ENCODE measurements at regions not wholly inside any gene's neighbourhood (a gene's known extent, or its start where the extent isn't known, plus 50 kb on each side); places are given as distances from the start of the nearest gene placed in this dataset.
"Not testable (repeated sequence)": the region's sequence is repeated elsewhere in the genome, so short reads cannot be mapped to it uniquely, and the experiment has no call there.

DNA sequence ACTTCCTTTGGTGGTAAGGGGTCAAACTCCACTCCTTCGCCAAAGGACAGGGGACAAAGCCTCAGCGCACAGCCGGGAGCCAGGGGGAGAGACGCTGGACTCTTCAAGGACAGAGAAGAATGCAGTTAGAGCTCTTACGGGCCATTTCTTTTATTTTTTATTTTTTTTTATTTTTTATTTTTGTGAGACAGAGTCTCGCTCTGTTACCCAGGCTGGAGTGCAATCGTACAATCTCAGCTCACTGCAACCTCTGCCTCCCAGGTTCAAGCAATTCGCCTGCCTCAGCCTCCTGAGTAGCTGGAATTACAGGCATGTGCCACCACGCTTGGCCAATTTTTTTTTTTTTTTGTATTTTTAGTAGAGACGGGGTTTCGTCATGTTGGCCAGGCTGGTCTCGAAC, 93.2 kb upstream of the RPH3AL start, which contains the start of gene RFLNB:
RFLNB (minus strand) TSS at position 101 of the 400 bp plus-strand sequence.
- H3K27ac Mint-ChIP-seq = peak within 1 kb of the TSS in 8 of 9 donors; percentile 50 to 91 (median 72)
- peaks cover 0 to 52% (median 15%) of the 10 kb centered on the region in 3 experiments for H3K36me3 ChIP-seq (ENCODE audit: control insufficient read depth in 2 of 3, insufficient read depth in 3 of 3, low read length in 3 of 3)
- CTCF ChIA-PET = interaction anchor here (0.6 to 0.8 kb wide), 2 partner anchors 8 to 9 kb away, joined by 3 to 6 read pairs; no protein-coding TSS in a partner anchor

DNA sequence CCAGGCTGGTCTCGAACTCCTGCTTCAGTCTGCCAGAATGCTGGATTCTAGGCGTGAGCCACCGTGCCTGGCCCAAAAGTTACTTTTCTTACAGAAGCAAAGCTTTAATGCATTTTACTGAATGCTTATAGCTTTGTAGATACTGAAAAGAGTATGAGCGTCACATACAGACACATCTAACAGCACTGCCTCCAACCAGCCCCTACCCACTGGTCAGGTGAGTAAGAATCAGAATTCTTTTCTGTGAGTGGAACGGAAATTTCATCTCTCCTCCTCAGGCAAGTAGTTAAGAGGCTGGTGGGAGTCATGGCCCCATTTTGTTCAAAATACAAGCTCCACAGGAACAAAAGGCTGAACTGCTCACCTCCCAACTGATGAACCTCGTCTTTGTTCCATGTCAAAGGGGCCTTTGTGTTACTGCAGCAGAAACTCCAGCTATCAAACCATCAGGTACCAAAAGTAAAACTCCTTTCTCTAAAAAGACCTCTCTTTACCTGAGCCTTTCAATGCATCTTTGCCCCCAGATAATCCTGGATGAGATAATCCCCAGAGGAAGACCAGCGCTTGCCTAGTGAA, 92.4 kb upstream of the RPH3AL start:
- no peaks in the 10 kb centered on the region for H3K9me3 ChIP-seq (ENCODE audit: control insufficient read depth in 2 of 3, low read length in 3 of 3)
- H3K27me3 Mint-ChIP-seq = no peaks in the 10 kb centered on the region
- ChIA-PET POLR2A (interaction anchor here (0.7 to 1.3 kb wide), 5 partner anchors 25 to 49 kb away, joined by 3 to 5 read pairs (median 3); no protein-coding TSS in a partner anchor), CTCF (interaction anchor here (0.6 to 1.2 kb wide), 4 partner anchors 33 to 227 kb away, joined by 3 read pairs; no protein-coding TSS in a partner anchor)
- no peaks in the 10 kb centered on the region for H3K27me3 ChIP-seq (ENCODE audit: control insufficient read depth in 2 of 2, insufficient read depth in 2 of 2, low read length in 2 of 2)
- DNase-seq (no peak), ATAC-seq (no peak)
- peaks cover 0 to 35% (median 8%) of the 10 kb centered on the region in 5 donors for H3K36me3 Mint-ChIP-seq
- peak overlapping the region; percentile 56 for H3K27ac ChIP-seq (ENCODE audit: low read depth, low read length)
- H3K36me3 ChIP-seq (ENCODE audit: control insufficient read depth in 2 of 3, insufficient read depth in 3 of 3, low read length in 3 of 3) = peaks cover 0 to 58% (median 15%) of the 10 kb centered on the region in 3 experiments
- peak overlapping the region in 1 of 10 donors; percentile 15 for H3K4me3 Mint-ChIP-seq
- no peaks in the 10 kb centered on the region for H3K9me3 Mint-ChIP-seq
- peak overlapping the region in 7 of 9 donors; percentile 10 to 83 (median 60) for H3K27ac Mint-ChIP-seq
- peaks cover 3 to 26% of the 10 kb centered on the region in 2 donors for H3K4me1 ChIP-seq (ENCODE audit: control insufficient read depth in 2 of 2, insufficient read depth in 2 of 2, low read length in 2 of 2)
- peaks cover 19 to 49% (median 33%) of the 10 kb centered on the region in 7 donors for H3K4me1 Mint-ChIP-seq
- H3K4me3 ChIP-seq (ENCODE audit: low read length) = no peak overlapping the region
- intact Hi-C loops (cut with micrococcal nuclease) = no loop called here

More for the DNA sequence above, 93.2 kb upstream of the RPH3AL start, which contains the start of gene RFLNB:
- H3K27me3 ChIP-seq (ENCODE audit: control insufficient read depth in 2 of 2, insufficient read depth in 2 of 2, low read length in 2 of 2); H3K9me3 ChIP-seq (ENCODE audit: control insufficient read depth in 2 of 3, low read length in 3 of 3); H3K4me3 ChIP-seq (ENCODE audit: low read length); H3K27me3 Mint-ChIP-seq; H3K9me3 Mint-ChIP-seq; ATAC-seq; intact Hi-C loops (cut with micrococcal nuclease); DNase-seq: not testable (repeated sequence)
- Mint-ChIP-seq H3K4me3 (peak within 1 kb of the TSS in 9 of 10 donors; percentile 13 to 84 (median 53)), H3K4me1 (peaks cover 16 to 49% (median 28%) of the 10 kb centered on the region in 7 donors), H3K36me3 (peaks cover 0 to 30% (median 4%) of the 10 kb centered on the region in 5 donors)
- Histone ChIP-seq H3K27ac (ENCODE audit: low read depth, low read length) (peak within 1 kb of the TSS; percentile 56), H3K4me1 (ENCODE audit: control insufficient read depth in 2 of 2, insufficient read depth in 2 of 2, low read length in 2 of 2) (peaks cover 3 to 26% of the 10 kb centered on the region in 2 donors)
- POLR2A ChIA-PET = interaction anchor here (0.7 to 1.0 kb wide), 2 partner anchors 48 to 65 kb away, joined by 3 read pairs; no protein-coding TSS in a partner anchor

DNA sequence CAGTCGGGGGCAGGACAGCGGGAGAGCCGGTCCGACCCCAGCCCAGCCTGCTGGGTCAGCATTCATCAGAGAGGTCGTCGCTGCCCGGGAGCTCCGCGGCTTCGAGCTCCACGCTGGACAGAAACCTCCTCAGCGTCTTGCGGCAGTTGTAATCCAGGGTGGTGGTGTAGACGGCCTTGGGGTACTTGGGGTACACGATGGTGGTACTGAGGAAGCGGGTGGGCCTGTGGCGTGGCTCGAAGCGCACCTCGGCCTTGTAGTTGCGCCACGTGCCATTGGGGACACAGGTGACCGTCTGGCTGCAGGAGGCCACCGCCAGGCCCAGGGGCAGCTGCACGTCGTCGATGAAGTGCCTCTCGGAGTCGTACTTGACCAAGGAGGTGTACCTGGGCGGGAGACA, 90.5 kb upstream of the RPH3AL start:
- DNase-seq (no peak), ATAC-seq (no peak)
- no peaks in the 10 kb centered on the region for H3K9me3 ChIP-seq (ENCODE audit: control insufficient read depth in 2 of 3, low read length in 3 of 3)
- Mint-ChIP-seq H3K36me3 (peaks cover 0 to 50% (median 11%) of the 10 kb centered on the region in 5 donors), H3K27ac (peak overlapping the region in 2 of 9 donors; percentile 34 to 41), H3K4me1 (peaks cover 21 to 57% (median 34%) of the 10 kb centered on the region in 7 donors), H3K4me3 (no peak overlapping the region), H3K27me3 (no peaks in the 10 kb centered on the region), H3K9me3 (peaks cover 0 to 2% (median 0%) of the 10 kb centered on the region in 11 donors)
- H3K4me3 ChIP-seq (ENCODE audit: low read length) = no peak overlapping the region
- CTCF ChIA-PET = no interaction called here
- H3K4me1 ChIP-seq (ENCODE audit: control insufficient read depth in 2 of 2, insufficient read depth in 2 of 2, low read length in 2 of 2) = peaks cover 3 to 26% of the 10 kb centered on the region in 2 donors
- POLR2A ChIA-PET = no interaction called here
- H3K36me3 ChIP-seq (ENCODE audit: control insufficient read depth in 2 of 3, insufficient read depth in 3 of 3, low read length in 3 of 3) = peaks cover 0 to 73% (median 15%) of the 10 kb centered on the region in 3 experiments
- H3K27ac ChIP-seq (ENCODE audit: low read depth, low read length) = no peak overlapping the region
- intact Hi-C loops (cut with micrococcal nuclease) = no loop called here
- no peaks in the 10 kb centered on the region for H3K27me3 ChIP-seq (ENCODE audit: control insufficient read depth in 2 of 2, insufficient read depth in 2 of 2, low read length in 2 of 2)

DNA sequence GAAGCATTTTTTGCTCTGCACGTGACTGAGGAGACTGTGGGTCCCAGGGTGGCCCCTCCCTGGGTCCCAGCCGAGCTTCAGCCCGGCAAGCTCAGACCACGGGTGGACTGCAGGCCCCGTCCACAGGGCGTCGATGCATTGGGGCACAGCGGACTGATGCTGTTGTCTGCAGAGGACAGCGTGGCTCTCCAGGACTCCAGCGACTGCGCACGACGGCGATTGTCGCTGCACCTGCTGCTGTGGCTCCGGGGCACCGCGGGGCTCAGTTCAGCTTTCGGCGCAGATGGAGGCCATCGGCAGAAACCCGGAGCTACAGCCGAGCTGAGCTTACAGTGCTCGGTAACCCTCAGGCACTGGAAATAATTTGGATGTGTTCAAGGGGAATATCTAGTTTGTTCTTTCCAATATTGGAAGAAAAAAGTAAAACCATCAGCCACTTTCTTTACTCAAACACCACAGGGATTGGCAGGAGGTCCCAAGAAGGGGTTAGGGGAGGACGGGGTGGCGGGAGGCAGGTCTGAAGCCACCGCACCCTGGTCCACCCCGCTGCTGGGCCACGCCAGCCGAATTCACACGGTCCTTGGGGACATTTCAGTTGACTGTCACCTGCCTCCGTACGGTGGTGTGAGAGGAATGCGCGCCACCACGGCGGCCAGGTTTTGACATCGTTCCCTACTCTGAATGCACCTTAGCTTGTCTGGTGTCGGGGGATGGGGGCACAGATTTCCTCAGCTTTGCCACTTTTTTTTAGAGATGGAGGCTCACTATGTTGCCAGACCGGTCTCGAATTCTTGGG, 88.7 kb upstream of the RPH3AL start:
- H3K27me3 Mint-ChIP-seq = no peaks in the 10 kb centered on the region
- no peak overlapping the region for H3K27ac ChIP-seq (ENCODE audit: low read depth, low read length)
- peaks cover 0 to 13% of the 10 kb centered on the region in 2 donors for H3K4me1 ChIP-seq (ENCODE audit: control insufficient read depth in 2 of 2, insufficient read depth in 2 of 2, low read length in 2 of 2)
- H3K4me1 Mint-ChIP-seq = peaks cover 6 to 44% (median 23%) of the 10 kb centered on the region in 7 donors
- H3K27ac Mint-ChIP-seq = no peak overlapping the region
- no peaks in the 10 kb centered on the region for H3K27me3 ChIP-seq (ENCODE audit: control insufficient read depth in 2 of 2, insufficient read depth in 2 of 2, low read length in 2 of 2)
- no peak overlapping the region for H3K4me3 ChIP-seq (ENCODE audit: low read length)
- peaks cover 0 to 4% (median 0%) of the 10 kb centered on the region in 11 donors for H3K9me3 Mint-ChIP-seq
- ChIA-PET CTCF (interaction anchor here (0.7 to 1.0 kb wide), 2 partner anchors 29 to 299 kb away, joined by 3 to 4 read pairs; no protein-coding TSS in a partner anchor), POLR2A (interaction anchor here (1.0 kb wide), 1 partner anchor 22 kb away, joined by 5 read pairs; no protein-coding TSS in a partner anchor)
- no peak for DNase-seq
- peaks cover 4 to 57% (median 11%) of the 10 kb centered on the region in 5 donors for H3K36me3 Mint-ChIP-seq
- no peak for ATAC-seq
- H3K4me3 Mint-ChIP-seq = no peak overlapping the region
- H3K36me3 ChIP-seq (ENCODE audit: control insufficient read depth in 2 of 3, insufficient read depth in 3 of 3, low read length in 3 of 3) = peaks cover 0 to 69% (median 14%) of the 10 kb centered on the region in 3 experiments
- intact Hi-C loops (cut with micrococcal nuclease) = no loop called here
- H3K9me3 ChIP-seq (ENCODE audit: control insufficient read depth in 2 of 3, low read length in 3 of 3) = no peaks in the 10 kb centered on the region

DNA sequence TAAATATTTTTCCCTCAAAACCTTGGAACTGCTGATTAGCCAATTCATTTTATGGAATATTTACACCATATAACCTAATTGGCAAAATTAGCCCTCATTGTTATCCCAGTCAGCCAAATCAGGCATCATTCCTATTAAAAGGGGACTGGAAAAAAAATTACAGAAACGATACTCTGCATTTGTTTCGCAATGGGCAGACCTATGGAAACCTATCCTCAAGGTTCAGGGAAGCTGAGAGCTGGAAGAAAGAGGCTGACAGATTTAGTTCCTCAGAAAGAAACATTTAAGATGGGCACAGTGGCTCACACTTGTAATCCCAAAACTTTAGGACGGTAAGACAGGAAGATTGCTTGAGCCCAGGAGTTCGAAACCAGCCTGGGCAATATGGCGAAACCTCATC, 85.6 kb upstream of the RPH3AL start:
- Mint-ChIP-seq H3K27ac (peak overlapping the region in 5 of 9 donors; percentile 20 to 77 (median 47)), H3K9me3 (peaks cover 0 to 11% (median 2%) of the 10 kb centered on the region in 11 donors), H3K4me1 (peaks cover 0 to 26% (median 14%) of the 10 kb centered on the region in 7 donors), H3K27me3 (no peaks in the 10 kb centered on the region), H3K36me3 (peaks cover 4 to 58% (median 16%) of the 10 kb centered on the region in 5 donors), H3K4me3 (no peak overlapping the region)
- POLR2A ChIA-PET = interaction anchor here (0.5 to 1.1 kb wide), 3 partner anchors 11 to 67 kb away, joined by 3 to 6 read pairs (median 5); no protein-coding TSS in a partner anchor
- H3K9me3 ChIP-seq (ENCODE audit: control insufficient read depth in 2 of 3, low read length in 3 of 3) = no peaks in the 10 kb centered on the region
- H3K27ac ChIP-seq (ENCODE audit: low read depth, low read length) = no peak overlapping the region
- intact Hi-C loops (cut with micrococcal nuclease) = no loop called here
- H3K4me1 ChIP-seq (ENCODE audit: control insufficient read depth in 2 of 2, insufficient read depth in 2 of 2, low read length in 2 of 2) = no peaks in the 10 kb centered on the region
- CTCF ChIA-PET = interaction anchor here (0.5 to 0.6 kb wide), 2 partner anchors 8 to 22 kb away, joined by 3 to 6 read pairs; partner anchors contain the start of gene RFLNB
- H3K36me3 ChIP-seq (ENCODE audit: control insufficient read depth in 2 of 3, insufficient read depth in 3 of 3, low read length in 3 of 3) = peaks cover 0 to 45% (median 12%) of the 10 kb centered on the region in 3 experiments
- H3K27me3 ChIP-seq (ENCODE audit: control insufficient read depth in 2 of 2, insufficient read depth in 2 of 2, low read length in 2 of 2) = no peaks in the 10 kb centered on the region
- no peak for DNase-seq
- no peak for ATAC-seq
- no peak overlapping the region for H3K4me3 ChIP-seq (ENCODE audit: low read length)

DNA sequence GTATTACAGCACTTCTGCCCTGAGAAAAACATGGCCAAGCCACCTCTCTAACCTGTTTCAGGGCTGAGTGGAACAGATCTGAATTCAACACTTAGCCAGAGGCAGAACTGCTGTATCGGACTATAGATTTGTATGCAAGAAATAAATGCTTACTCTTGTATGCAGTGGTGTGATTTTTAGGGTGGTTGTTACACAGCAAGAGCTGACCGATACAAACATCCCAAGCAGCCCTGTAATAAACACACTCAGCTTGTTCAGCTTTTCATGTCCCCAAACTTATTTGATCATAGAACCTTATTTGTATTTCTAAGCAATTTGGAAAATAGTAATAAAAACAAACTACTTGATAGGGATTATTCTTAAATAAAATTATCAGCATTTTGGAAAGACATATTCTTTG, 84.9 kb upstream of the RPH3AL start:
- intact Hi-C loops (cut with micrococcal nuclease) = loop anchor here (2.0 kb wide), 1 partner anchor 19 kb away; no protein-coding TSS in a partner anchor
- ChIA-PET POLR2A (interaction anchor here (1.1 kb wide), 1 partner anchor 10 kb away, joined by 3 read pairs; no protein-coding TSS in a partner anchor), CTCF (interaction anchor here (0.6 kb wide), 1 partner anchor 8 kb away, joined by 6 read pairs; the partner anchor contains the start of gene RFLNB)
- no peak overlapping the region for H3K27ac ChIP-seq (ENCODE audit: low read depth, low read length)
- H3K27ac Mint-ChIP-seq = peak overlapping the region in 3 of 9 donors; percentile 14 to 43 (median 21)
- H3K27me3 ChIP-seq (ENCODE audit: control insufficient read depth in 2 of 2, insufficient read depth in 2 of 2, low read length in 2 of 2) = no peaks in the 10 kb centered on the region
- no peaks in the 10 kb centered on the region for H3K27me3 Mint-ChIP-seq
- H3K36me3 ChIP-seq (ENCODE audit: control insufficient read depth in 2 of 3, insufficient read depth in 3 of 3, low read length in 3 of 3) = peaks cover 0 to 39% (median 6%) of the 10 kb centered on the region in 3 experiments
- ATAC-seq (no peak), DNase-seq (no peak)
- no peak overlapping the region for H3K4me3 Mint-ChIP-seq
- peaks cover 4 to 53% (median 16%) of the 10 kb centered on the region in 5 donors for H3K36me3 Mint-ChIP-seq
- no peaks in the 10 kb centered on the region for H3K4me1 ChIP-seq (ENCODE audit: control insufficient read depth in 2 of 2, insufficient read depth in 2 of 2, low read length in 2 of 2)
- H3K9me3 Mint-ChIP-seq = peaks cover 0 to 11% (median 2%) of the 10 kb centered on the region in 11 donors
- no peaks in the 10 kb centered on the region for H3K9me3 ChIP-seq (ENCODE audit: control insufficient read depth in 2 of 3, low read length in 3 of 3)
- no peak overlapping the region for H3K4me3 ChIP-seq (ENCODE audit: low read length)
- H3K4me1 Mint-ChIP-seq = peaks cover 0 to 25% (median 13%) of the 10 kb centered on the region in 7 donors
